OCI-LY1 (cell line): ENCODE measurements at regions not wholly inside any gene's neighbourhood (a gene's known extent, or its start where the extent isn't known, plus 50 kb on each side); places are given as distances from the start of the nearest gene placed in this dataset.

Experiments
- H2AFZ ChIP-seq: fragments of 200-600 bp; sonication (generic), shearing (Covaris generic); 2 replicates; pipeline ENCODE4 v1.6.0; 2014; ENCODE audit warnings: antibody characterized with exemption, mild to moderate bottlenecking, low read length
- H3F3A ChIP-seq: fragments of 200-600 bp; sonication (generic), shearing (Covaris generic); 2 replicates; pipeline ENCODE4 v1.6.0; 2014; ENCODE audit warnings: mild to moderate bottlenecking, antibody characterized with exemption, low read length, moderate library complexity; ENCODE audit not compliant: insufficient read depth
- H3K27ac ChIP-seq: fragments of 200-600 bp; sonication (generic); 2 replicates; pipeline ENCODE4 v1.5.1; 2014; ENCODE audit warnings: low read length, mixed run types, mild to moderate bottlenecking, low read depth; ENCODE audit not compliant: poor library complexity, severe bottlenecking
- H3K27me3 ChIP-seq: fragments of 200-600 bp; sonication (generic); 2 replicates; pipeline ENCODE4 v1.6.0; 2014; ENCODE audit warnings: antibody characterized with exemption, mild to moderate bottlenecking, low read length, moderate library complexity; ENCODE audit not compliant: insufficient read depth
- H3K36me3 ChIP-seq: fragments of 200-600 bp; sonication (generic); 2 replicates; pipeline ENCODE4 v1.6.1; 2014; ENCODE audit warnings: mild to moderate bottlenecking, antibody characterized with exemption, low read length, moderate library complexity, mixed read lengths; ENCODE audit not compliant: insufficient read depth
- H3K4me1 ChIP-seq: fragments of 200-600 bp; sonication (generic); 2 replicates; pipeline ENCODE4 v1.5.1; 2014; ENCODE audit warnings: mild to moderate bottlenecking, low read length, moderate library complexity; ENCODE audit not compliant: insufficient read depth, severe bottlenecking
- H3K4me2 ChIP-seq: fragments of 200-600 bp; sonication (generic), shearing (Covaris generic); 2 replicates; pipeline ENCODE4 v1.6.1; 2014; ENCODE audit warnings: low read length
- H3K4me3 ChIP-seq: fragments of 200-600 bp; sonication (generic); 2 replicates; pipeline ENCODE4 v1.5.1; 2014; ENCODE audit warnings: low read length, low read depth, mild to moderate bottlenecking, mixed read lengths; ENCODE audit not compliant: poor library complexity, severe bottlenecking
- H3K79me2 ChIP-seq: fragments of 200-600 bp; shearing (Covaris generic); 2 replicates; pipeline ENCODE4 v1.6.1; 2016; ENCODE audit warnings: mixed run types, low read length, mixed read lengths; ENCODE audit not compliant: insufficient read depth
- H3K9ac ChIP-seq: fragments of 200-600 bp; sonication (generic), shearing (Covaris generic); 2 replicates; pipeline ENCODE4 v1.6.1; 2014; ENCODE audit warnings: mild to moderate bottlenecking, low read length, mixed read lengths
- H3K9me2 ChIP-seq: fragments of 200-600 bp; sonication (generic), shearing (Covaris generic); 2 replicates; pipeline ENCODE4 v1.6.1; 2014; ENCODE audit warnings: low read depth, mild to moderate bottlenecking, low read length, mixed read lengths
- H3K9me3 ChIP-seq: fragments of 200-600 bp; shearing (Covaris generic); 2 replicates; pipeline ENCODE4 v1.6.1; 2014; ENCODE audit warnings: low read length, mixed read lengths
- H4K20me1 ChIP-seq: fragments of 200-600 bp; sonication (generic), shearing (Covaris generic); 2 replicates; pipeline ENCODE4 v1.6.0; 2016; ENCODE audit warnings: mild to moderate bottlenecking, low read length; ENCODE audit not compliant: insufficient read depth
- CTCF ChIP-seq: fragments of 200-600 bp; sonication (generic), shearing (Covaris generic); IDR thresholded peaks from 2 replicates; pipeline ENCODE4 v1.5.1; 2017; ENCODE audit warnings: mild to moderate bottlenecking, antibody characterized with exemption, low read length, moderate library complexity, mixed read lengths
- EZH2 ChIP-seq: fragments of 200-600 bp; sonication (generic), shearing (Covaris generic); IDR thresholded peaks from 2 replicates; pipeline ENCODE4 v1.8.0; 2017; ENCODE audit warnings: borderline replicate concordance, mixed run types, mild to moderate bottlenecking, antibody characterized with exemption, low read length, moderate library complexity, mixed read lengths

- H3K79me2 ChIP-seq, result no peaks in the 10 kb centered on the region
- no peak overlapping the region for H3K4me3 ChIP-seq
- no peaks in the 10 kb centered on the region for H3K9me2 ChIP-seq
- no peaks in the 10 kb centered on the region for H3K36me3 ChIP-seq
- H4K20me1 ChIP-seq, result no peaks in the 10 kb centered on the region
- no peaks in the 10 kb centered on the region for H3K4me1 ChIP-seq
- no peaks in the 10 kb centered on the region for H3K27me3 ChIP-seq
- no peak overlapping the region for H2AFZ ChIP-seq
- H3F3A ChIP-seq, result no peaks in the 10 kb centered on the region
- H3K4me2 ChIP-seq, result no peak overlapping the region
- TF ChIP-seq EZH2 (no peak), CTCF (no peak)
- H3K27ac ChIP-seq, result no peak overlapping the region
- no peaks in the 10 kb centered on the region for H3K9me3 ChIP-seq
- no peak overlapping the region for H3K9ac ChIP-seq
Observed at GRCh38 chr4:156321203-156321602, 367.5 kb upstream of the CTSO start.

- H3K9ac ChIP-seq, result no peak overlapping the region
- no peaks in the 10 kb centered on the region for H3K27me3 ChIP-seq
- H3K36me3 ChIP-seq, result no peaks in the 10 kb centered on the region
- H3K9me2 ChIP-seq, result no peaks in the 10 kb centered on the region
- H3K4me2 ChIP-seq, result no peak overlapping the region
- no peaks in the 10 kb centered on the region for H3K9me3 ChIP-seq
- no peaks in the 10 kb centered on the region for H3K79me2 ChIP-seq
- TF ChIP-seq CTCF (no peak), EZH2 (no peak)
- no peak overlapping the region for H3K4me3 ChIP-seq
- no peaks in the 10 kb centered on the region for H3K4me1 ChIP-seq
- no peak overlapping the region for H2AFZ ChIP-seq
- H3F3A ChIP-seq, result no peaks in the 10 kb centered on the region
- no peaks in the 10 kb centered on the region for H4K20me1 ChIP-seq
- H3K27ac ChIP-seq, result no peak overlapping the region
Observed at GRCh38 chr4:156313497-156313896, 359.8 kb upstream of the CTSO start.

DNA sequence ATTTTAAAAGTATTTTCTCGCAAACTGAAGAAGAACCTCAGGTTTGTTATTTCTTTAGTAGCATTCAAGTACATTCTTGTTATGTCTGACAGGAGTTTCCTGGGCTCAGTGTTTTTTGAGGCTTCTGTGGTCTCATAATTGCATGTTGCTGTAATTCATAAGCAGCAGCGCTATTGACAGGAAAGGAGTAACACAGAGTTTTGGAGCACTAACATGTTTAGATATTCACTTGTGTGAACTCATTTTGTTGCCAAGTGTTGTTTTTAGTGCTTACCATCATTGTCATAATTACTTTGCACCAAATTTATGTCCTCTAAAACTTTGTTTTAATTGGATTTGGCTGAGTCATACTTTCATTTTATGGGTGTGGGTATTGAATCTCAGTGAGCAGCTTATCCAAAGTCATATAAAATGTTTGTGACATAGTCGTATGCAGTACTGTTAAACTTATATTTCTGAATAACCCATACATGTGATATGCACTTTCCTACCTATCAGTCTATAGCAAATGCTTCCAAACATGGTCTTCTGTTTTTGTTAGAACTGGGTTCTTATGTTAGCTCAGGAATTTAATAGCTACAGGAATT, 358.7 kb upstream of the CTSO start:
- H3K36me3 ChIP-seq, result no peaks in the 10 kb centered on the region

GRCh38 chr4:156309031-156309430, 355.4 kb upstream of the CTSO start:
- Histone ChIP-seq H3K27ac (no peak overlapping the region), H3K36me3 (no peaks in the 10 kb centered on the region), H3K4me2 (no peak overlapping the region), H3K4me3 (no peak overlapping the region), H2AFZ (no peak overlapping the region), H3K9ac (no peak overlapping the region), H3K27me3 (no peaks in the 10 kb centered on the region), H3K79me2 (no peaks in the 10 kb centered on the region), H3K4me1 (no peaks in the 10 kb centered on the region), H3K9me3 (no peaks in the 10 kb centered on the region), H3F3A (no peaks in the 10 kb centered on the region), H3K9me2 (no peaks in the 10 kb centered on the region), H4K20me1 (no peaks in the 10 kb centered on the region)
- TF ChIP-seq EZH2, result no peak
- TF ChIP-seq CTCF, result no peak

More for the DNA sequence above, 358.7 kb upstream of the CTSO start:
- H3K79me2 ChIP-seq, result no peaks in the 10 kb centered on the region
- no peak overlapping the region for H3K4me3 ChIP-seq
- H3K27me3 ChIP-seq, result no peaks in the 10 kb centered on the region
- no peak overlapping the region for H3K4me2 ChIP-seq
- H4K20me1 ChIP-seq, result no peaks in the 10 kb centered on the region
- no peaks in the 10 kb centered on the region for H3K4me1 ChIP-seq
- H3K9me2 ChIP-seq, result no peaks in the 10 kb centered on the region
- no peak for TF ChIP-seq EZH2
- no peak overlapping the region for H3K27ac ChIP-seq
- no peaks in the 10 kb centered on the region for H3K9me3 ChIP-seq
- H3F3A ChIP-seq, result no peaks in the 10 kb centered on the region
- H3K9ac ChIP-seq, result no peak overlapping the region
- no peak overlapping the region for H2AFZ ChIP-seq
